CD4-positive, alpha-beta T cell treated with Interleukin-4 for 4 hours (primary cell): ENCODE measurements at regions not wholly inside any gene's neighbourhood (a gene's known extent, or its start where the extent isn't known, plus 50 kb on each side); places are given as distances from the start of the nearest gene placed in this dataset.
"Not testable (repeated sequence)": the region's sequence is repeated elsewhere in the genome, so short reads cannot be mapped to it uniquely, and the experiment has no call there.

Source experiments
- DNase-seq: peaks from one replicate; pipeline ENCODE4 v3.0.0-alpha.2; 2020

- DNase-seq, result no peak
These were observed 1120.0 kb upstream of the CDH10 start for GRCh38 chr5:25764733-25765132.

- DNase-seq, result no peak
These were observed 1119.0 kb upstream of the CDH10 start for GRCh38 chr5:25763781-25764180.

GRCh38 chr5:25754895-25755294 is 1110.1 kb upstream of the CDH10 start:
- no peak for DNase-seq

- no peak for DNase-seq
These were observed 1100.1 kb upstream of the CDH10 start for GRCh38 chr5:25744908-25745307.

- no peak for DNase-seq
These were observed 1071.9 kb upstream of the CDH10 start for GRCh38 chr5:25716680-25717079.

GRCh38 chr5:25713259-25713658 is 1068.5 kb upstream of the CDH10 start:
- no peak for DNase-seq

- no peak for DNase-seq
These were observed 1062.3 kb upstream of the CDH10 start for GRCh38 chr5:25707093-25707492.

- no peak for DNase-seq
These were observed 1057.2 kb upstream of the CDH10 start for GRCh38 chr5:25701936-25702335.

- DNase-seq, result no peak
These were observed 1050.0 kb upstream of the CDH10 start for GRCh38 chr5:25694801-25695200.

- DNase-seq, result no peak
These were observed 1043.4 kb upstream of the CDH10 start for GRCh38 chr5:25688156-25688555.

GRCh38 chr5:25669645-25670401 is 1025.0 kb upstream of the CDH10 start:
- no peak for DNase-seq

GRCh38 chr5:25662610-25663009 is 1017.8 kb upstream of the CDH10 start:
- no peak for DNase-seq

- not testable (repeated sequence) for DNase-seq
These were observed 1005.5 kb upstream of the CDH10 start for GRCh38 chr5:25650316-25650715.

- DNase-seq, result no peak
These were observed 1005.0 kb upstream of the CDH10 start for GRCh38 chr5:25649628-25650265.

GRCh38 chr5:25646421-25647341 is 1001.9 kb upstream of the CDH10 start:
- no peak for DNase-seq

- no peak for DNase-seq
These were observed 996.3 kb upstream of the CDH10 start for GRCh38 chr5:25641124-25641523.

- DNase-seq, result no peak
These were observed 974.5 kb upstream of the CDH10 start for GRCh38 chr5:25619273-25619672.

GRCh38 chr5:25618821-25619220 is 974.0 kb upstream of the CDH10 start:
- DNase-seq, result no peak

GRCh38 chr5:25614466-25614865 is 969.7 kb upstream of the CDH10 start:
- no peak for DNase-seq

GRCh38 chr5:25604681-25605080 is 959.9 kb upstream of the CDH10 start:
- no peak for DNase-seq

- DNase-seq, result no peak
These were observed 934.3 kb upstream of the CDH10 start for GRCh38 chr5:25579111-25579510.

- no peak for DNase-seq
These were observed 928.9 kb upstream of the CDH10 start for GRCh38 chr5:25573691-25574090.

- DNase-seq, result no peak
These were observed 925.3 kb upstream of the CDH10 start for GRCh38 chr5:25570067-25570583.
